ENCODE measurements at regions not wholly inside any gene's neighbourhood (a gene's known extent, or its start where the extent isn't known, plus 50 kb on each side); places are given as distances from the start of the nearest gene placed in this dataset.

DNA sequence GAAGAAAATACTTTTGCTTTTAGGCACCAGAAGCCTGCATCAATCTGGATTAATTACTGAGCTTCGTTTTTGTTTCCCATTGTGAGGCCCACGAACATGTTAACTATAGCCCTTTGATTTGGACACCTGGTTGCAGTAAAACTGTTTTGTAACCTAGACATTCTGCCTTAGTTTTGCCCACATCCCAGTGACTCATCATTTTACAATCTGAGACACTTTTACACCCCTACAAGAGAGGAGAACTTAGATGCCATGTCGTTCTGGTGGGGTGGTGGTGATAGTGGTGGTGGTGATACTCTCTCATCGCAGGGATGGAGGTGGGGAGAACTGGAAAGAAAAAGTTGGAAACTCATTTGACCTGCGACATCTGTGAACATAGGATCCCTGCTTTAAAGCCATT lies 1257.2 kb downstream of the ADGRL3 start:
- Histone ChIP-seq H3K9me3 (ENCODE audit: low read depth, low read length, poor library complexity, severe bottlenecking) (no peaks in the 10 kb centered on the region), H3K36me3 (ENCODE audit: insufficient read depth, low read length, poor library complexity, severe bottlenecking) (no peaks in the 10 kb centered on the region), H3K4me1 (ENCODE audit: insufficient read depth, low read length, poor library complexity, severe bottlenecking) (no peaks in the 10 kb centered on the region), H3K27me3 (replicated peaks; ENCODE audit: insufficient read depth, low read depth, low read length, poor library complexity) (no peaks in the 10 kb centered on the region), H3K27ac (ENCODE audit: low read depth, low read length, poor library complexity, severe bottlenecking) (no peak overlapping the region), H3K4me3 (ENCODE audit: low read depth, low read length, poor library complexity, severe bottlenecking) (no peak overlapping the region)
- intact Hi-C loops (cut with micrococcal nuclease; ENCODE audit: unreplicated experiment): no loop called here
- ChIA-PET POLR2A (ENCODE audit: low non-redundant PET) (no interaction called here), CTCF (no interaction called here)
- no peak for DNase-seq (ENCODE audit: low spot score)
- no TSS peak for BruUV-seq (replicated peaks)
- TF ChIP-seq, protein P1, sequence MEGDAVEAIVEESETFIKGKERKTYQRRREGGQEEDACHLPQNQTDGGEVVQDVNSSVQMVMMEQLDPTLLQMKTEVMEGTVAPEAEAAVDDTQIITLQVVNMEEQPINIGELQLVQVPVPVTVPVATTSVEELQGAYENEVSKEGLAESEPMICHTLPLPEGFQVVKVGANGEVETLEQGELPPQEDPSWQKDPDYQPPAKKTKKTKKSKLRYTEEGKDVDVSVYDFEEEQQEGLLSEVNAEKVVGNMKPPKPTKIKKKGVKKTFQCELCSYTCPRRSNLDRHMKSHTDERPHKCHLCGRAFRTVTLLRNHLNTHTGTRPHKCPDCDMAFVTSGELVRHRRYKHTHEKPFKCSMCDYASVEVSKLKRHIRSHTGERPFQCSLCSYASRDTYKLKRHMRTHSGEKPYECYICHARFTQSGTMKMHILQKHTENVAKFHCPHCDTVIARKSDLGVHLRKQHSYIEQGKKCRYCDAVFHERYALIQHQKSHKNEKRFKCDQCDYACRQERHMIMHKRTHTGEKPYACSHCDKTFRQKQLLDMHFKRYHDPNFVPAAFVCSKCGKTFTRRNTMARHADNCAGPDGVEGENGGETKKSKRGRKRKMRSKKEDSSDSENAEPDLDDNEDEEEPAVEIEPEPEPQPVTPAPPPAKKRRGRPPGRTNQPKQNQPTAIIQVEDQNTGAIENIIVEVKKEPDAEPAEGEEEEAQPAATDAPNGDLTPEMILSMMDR (conservative IDR thresholded peaks at IDR 0.05; ENCODE audit: low read depth, low read length): no peak
- TF ChIP-seq EZH2 (IDR thresholded peaks at IDR 0.05; ENCODE audit: borderline replicate concordance, low read depth, low read length, poor library complexity, severe bottlenecking): no peak

DNA sequence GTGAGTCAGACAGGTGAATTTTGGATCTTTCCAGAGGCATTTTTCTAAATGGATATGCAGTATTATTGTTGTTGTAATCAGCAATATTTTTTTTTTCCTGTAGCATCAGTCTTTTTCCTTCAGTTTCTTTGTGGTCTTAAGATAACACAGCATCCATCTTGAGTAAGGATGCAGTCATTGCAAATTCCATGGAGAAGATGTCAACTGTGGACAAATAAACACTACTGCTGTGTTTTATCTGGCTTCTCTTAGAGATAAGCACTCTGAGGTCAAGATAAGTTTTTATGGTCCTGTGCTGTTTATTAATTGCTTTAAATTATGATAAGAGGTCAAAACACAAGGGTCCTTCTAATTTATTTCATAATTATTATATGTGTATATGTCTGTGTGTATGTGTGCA lies 1255.7 kb downstream of the ADGRL3 start:
- H3K27me3 ChIP-seq (replicated peaks; ENCODE audit: insufficient read depth, low read depth, low read length, poor library complexity): no peaks in the 10 kb centered on the region
- no TSS peak for BruUV-seq (replicated peaks)
- no peaks in the 10 kb centered on the region for H3K36me3 ChIP-seq (ENCODE audit: insufficient read depth, low read length, poor library complexity, severe bottlenecking)
- DNase-seq (ENCODE audit: low spot score): no peak
- H3K4me1 ChIP-seq (ENCODE audit: insufficient read depth, low read length, poor library complexity, severe bottlenecking): no peaks in the 10 kb centered on the region
- H3K4me3 ChIP-seq (ENCODE audit: low read depth, low read length, poor library complexity, severe bottlenecking): no peak overlapping the region
- CTCF ChIA-PET: no interaction called here
- POLR2A ChIA-PET (ENCODE audit: low non-redundant PET): no interaction called here
- H3K27ac ChIP-seq (ENCODE audit: low read depth, low read length, poor library complexity, severe bottlenecking): no peak overlapping the region
- TF ChIP-seq EZH2 (IDR thresholded peaks at IDR 0.05; ENCODE audit: borderline replicate concordance, low read depth, low read length, poor library complexity, severe bottlenecking): no peak
- TF ChIP-seq, protein P1 (conservative IDR thresholded peaks at IDR 0.05; ENCODE audit: low read depth, low read length): no peak
- intact Hi-C loops (cut with micrococcal nuclease; ENCODE audit: unreplicated experiment): no loop called here
- no peaks in the 10 kb centered on the region for H3K9me3 ChIP-seq (ENCODE audit: low read depth, low read length, poor library complexity, severe bottlenecking)

DNA sequence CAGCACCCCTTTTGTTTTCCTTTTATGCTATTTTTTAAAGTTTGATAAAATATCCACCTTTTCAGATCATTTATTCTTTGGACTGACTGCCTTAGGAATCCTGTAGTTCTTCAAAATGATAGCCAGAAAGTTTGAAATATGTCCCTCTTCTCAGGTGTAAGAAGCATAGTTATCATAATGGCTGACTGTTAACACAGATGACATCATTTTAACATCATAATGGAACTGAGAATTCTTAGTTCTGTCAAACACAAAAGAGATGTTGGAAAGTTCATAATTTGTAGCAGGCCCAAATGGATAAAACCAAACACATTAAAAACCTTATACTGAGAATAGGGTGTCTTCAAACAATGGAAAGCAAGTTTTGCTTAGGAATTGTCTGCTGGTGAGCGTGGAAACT lies 1254.4 kb downstream of the ADGRL3 start:
- Histone ChIP-seq H3K36me3 (ENCODE audit: insufficient read depth, low read length, poor library complexity, severe bottlenecking) (no peaks in the 10 kb centered on the region), H3K9me3 (ENCODE audit: low read depth, low read length, poor library complexity, severe bottlenecking) (no peaks in the 10 kb centered on the region), H3K27me3 (replicated peaks; ENCODE audit: insufficient read depth, low read depth, low read length, poor library complexity) (no peaks in the 10 kb centered on the region), H3K27ac (ENCODE audit: low read depth, low read length, poor library complexity, severe bottlenecking) (no peak overlapping the region), H3K4me3 (ENCODE audit: low read depth, low read length, poor library complexity, severe bottlenecking) (no peak overlapping the region), H3K4me1 (ENCODE audit: insufficient read depth, low read length, poor library complexity, severe bottlenecking) (no peaks in the 10 kb centered on the region)
- intact Hi-C loops (cut with micrococcal nuclease; ENCODE audit: unreplicated experiment): no loop called here
- POLR2A ChIA-PET (ENCODE audit: low non-redundant PET): no interaction called here
- DNase-seq (ENCODE audit: low spot score): no peak
- CTCF ChIA-PET: no interaction called here
- TF ChIP-seq EZH2 (IDR thresholded peaks at IDR 0.05; ENCODE audit: borderline replicate concordance, low read depth, low read length, poor library complexity, severe bottlenecking): no peak
- TF ChIP-seq, protein P1 (conservative IDR thresholded peaks at IDR 0.05; ENCODE audit: low read depth, low read length): no peak
- no TSS peak for BruUV-seq (replicated peaks)

All from A673 (cell line).